PC-3 (cell line): ENCODE measurements at regions not wholly inside any gene's neighbourhood (a gene's known extent, or its start where the extent isn't known, plus 50 kb on each side); places are given as distances from the start of the nearest gene placed in this dataset.

Source experiments
- CTCF ChIP-seq: fragments of 300-600 bp; sonication (generic); conservative IDR thresholded peaks from 2 replicates; pipeline ENCODE4 v1.5.1; 2017; ENCODE audit warnings: antibody characterized with exemption, low read depth, mild to moderate bottlenecking, low read length
- EZH2 ChIP-seq: fragments of 300-600 bp; sonication (generic); IDR thresholded peaks from one replicate; pipeline ENCODE4 v1.6.1; 2017; ENCODE audit warnings: antibody characterized with exemption, mild to moderate bottlenecking, low read length; ENCODE audit not compliant: unreplicated experiment
- EZH2phosphoT487 ChIP-seq: fragments of 300-600 bp; sonication (generic); IDR thresholded peaks from 2 replicates; pipeline ENCODE4 v1.6.1; 2018; ENCODE audit warnings: mild to moderate bottlenecking, antibody characterized with exemption, low read length, borderline replicate concordance

DNA sequence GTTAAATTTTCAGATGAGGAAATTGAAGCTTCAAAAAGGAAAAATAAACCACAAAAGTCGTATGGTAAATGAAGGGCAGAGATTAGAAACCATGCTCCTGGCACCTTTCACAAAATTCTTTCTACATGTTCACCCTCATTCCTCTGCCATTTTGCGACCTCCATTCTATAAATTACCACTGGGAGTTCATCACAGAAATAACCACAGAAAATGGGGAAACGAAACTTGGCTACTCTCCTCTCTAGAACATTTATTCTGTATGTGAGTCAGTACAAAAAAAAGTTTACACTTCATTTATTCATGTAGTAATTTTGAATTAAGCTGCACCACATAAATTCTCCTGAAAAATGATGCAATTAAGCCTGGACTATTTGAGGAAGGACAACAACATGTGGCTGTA is 320.9 kb upstream of the C1orf87 start:
- TF ChIP-seq CTCF (no peak), EZH2phosphoT487 (no peak), EZH2 (no peak)
